ENCODE measurements at regions not wholly inside any gene's neighbourhood (a gene's known extent, or its start where the extent isn't known, plus 50 kb on each side); places are given as distances from the start of the nearest gene placed in this dataset.

DNA sequence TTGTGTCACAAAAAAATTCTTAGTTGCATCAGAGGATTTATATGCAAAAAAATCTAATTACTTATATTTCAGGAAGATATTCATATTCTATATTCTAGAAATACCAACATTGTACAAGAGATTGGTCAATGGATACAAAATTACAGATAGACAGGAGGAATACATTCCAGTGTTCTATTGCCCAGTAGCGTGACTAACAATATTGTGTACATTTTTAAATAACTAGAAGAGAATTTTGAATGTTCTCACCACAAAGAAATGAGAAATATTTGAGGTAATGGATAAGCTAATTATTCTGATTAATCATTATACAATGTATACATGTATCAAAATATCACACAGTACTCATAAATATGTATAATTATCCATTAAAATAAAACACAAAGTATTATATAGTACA, 253.3 kb downstream of the IPMK start:
- no peak for DNase-seq (ENCODE audit: low spot score)

DNA sequence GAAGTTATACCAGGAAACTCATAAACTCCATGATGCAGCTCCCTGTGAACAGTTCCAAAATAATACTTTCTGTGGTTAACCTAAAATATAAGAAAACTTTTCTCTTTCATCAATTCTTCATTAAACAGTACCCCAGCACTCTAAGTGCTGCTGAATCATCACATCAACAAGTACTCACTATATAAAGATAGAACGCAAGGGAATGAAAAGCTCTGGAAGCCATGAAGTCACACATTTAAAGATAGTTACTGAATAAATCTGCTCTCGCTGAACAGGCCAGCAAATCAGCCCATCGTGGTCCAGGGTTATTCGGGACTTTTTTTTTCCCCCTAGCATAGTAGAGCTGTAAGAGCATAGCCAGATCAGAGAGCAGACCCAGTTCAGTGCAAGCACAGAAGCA, 254.3 kb downstream of the IPMK start:
- no peak for DNase-seq (ENCODE audit: low spot score)

DNA sequence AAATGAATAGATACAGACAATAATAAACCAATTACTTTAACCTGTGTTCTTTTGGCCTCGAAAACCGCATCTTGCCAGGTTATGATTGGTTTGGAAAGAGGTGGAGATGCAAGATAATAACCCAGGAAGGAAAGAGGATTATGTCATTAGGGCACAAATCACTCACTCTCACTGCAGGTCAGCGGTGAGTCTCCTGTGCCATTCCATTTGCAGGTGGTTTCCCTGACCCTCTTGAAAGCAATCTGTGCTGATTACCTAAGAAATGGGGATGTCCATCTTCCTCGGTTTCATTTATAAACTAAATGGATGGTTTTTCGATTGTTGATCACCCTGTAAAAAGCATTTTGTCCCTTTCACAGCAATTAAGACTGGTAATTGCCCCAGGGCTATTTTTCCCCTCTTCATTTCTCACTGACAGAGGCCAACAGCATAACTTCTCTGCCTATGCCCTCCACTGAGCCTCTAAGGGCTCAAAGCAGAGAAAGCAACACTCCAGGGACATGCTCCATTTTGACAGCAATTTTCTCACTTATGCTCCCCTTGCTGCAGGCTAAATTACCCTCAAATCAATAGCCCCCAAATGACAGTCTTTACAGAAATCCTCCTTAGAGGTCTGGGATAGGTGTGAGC, 257.5 kb downstream of the IPMK start:
- no peak for DNase-seq (ENCODE audit: low spot score)

DNA sequence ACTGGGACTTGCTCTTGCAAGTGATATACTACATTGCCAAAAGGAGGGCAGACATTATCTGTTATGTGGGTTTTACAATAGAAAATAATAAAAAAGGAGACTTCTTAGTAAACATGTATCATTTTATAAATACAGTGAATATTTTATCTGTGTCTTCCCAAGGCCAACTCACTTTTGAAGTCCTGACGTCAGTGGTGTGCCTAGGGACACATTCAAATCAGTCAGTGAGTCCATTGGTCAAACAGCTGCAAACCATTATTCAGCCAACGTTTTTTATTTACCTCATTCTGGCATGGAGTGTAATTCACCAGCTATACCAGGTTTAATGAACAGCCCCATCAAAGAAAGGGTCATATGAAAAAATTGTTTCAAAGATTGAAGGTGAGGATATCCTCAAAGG, 263.7 kb downstream of the IPMK start:
- DNase-seq (ENCODE audit: low spot score): no peak

DNA sequence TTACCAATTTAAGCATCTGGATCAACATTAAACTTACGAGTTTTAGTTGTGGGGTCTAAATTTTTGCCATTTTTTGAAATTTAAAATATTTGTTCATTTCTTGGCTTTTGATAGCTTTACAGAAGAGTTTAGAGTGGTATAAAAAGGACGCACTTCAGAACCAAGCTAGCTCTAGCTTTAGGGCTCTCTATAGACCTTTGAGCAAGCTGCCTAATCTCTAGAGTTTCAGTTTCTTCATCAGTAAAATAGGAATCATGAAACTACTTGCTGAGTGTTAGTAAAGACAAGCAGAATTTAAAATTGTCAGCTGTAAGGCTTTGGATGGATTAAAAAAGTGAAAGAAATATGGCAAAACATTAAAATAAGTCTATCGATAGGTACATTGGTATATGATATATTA, 266.5 kb downstream of the IPMK start:
- DNase-seq (ENCODE audit: low spot score): no peak

DNA sequence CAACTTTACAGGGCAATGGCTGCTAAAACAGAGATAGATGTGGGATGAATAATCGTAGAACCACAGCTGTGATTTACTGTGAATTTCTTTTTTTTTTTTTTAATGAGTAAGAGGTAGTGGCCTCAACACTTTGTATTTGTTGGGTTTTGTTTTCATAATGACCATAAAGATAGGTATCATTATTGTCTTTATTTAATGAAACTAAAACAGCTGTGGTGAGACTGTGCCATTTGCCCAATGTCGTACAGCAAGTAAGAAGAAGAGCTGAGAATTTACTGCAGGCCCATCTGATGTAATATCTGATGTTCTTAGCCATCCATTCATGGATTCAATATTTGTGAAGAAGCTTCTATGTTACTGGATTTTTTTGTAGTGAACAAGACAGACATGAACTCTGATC, 271.2 kb downstream of the IPMK start:
- no peak for DNase-seq (ENCODE audit: low spot score)

DNA sequence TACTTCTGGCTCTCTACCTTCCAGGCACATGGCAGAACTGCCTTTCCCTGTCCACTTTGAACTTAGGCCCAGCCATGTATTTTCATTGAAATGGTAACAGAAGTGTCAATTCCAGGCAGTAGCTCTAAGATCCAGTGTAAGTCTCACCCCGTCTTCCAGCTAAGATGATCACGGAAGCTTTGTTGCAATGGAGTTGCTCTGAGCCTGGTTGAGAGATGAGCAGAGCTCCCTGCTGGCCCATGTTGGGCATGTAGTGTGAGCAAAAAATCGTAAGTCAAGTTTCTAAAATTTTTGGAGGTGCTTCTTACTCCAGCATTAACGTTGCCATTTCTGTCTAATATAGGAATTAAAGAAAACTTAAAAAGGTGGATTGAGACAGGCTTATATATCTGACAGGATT, 274.4 kb downstream of the IPMK start:
- DNase-seq (ENCODE audit: low spot score): peak; percentile 33

DNA sequence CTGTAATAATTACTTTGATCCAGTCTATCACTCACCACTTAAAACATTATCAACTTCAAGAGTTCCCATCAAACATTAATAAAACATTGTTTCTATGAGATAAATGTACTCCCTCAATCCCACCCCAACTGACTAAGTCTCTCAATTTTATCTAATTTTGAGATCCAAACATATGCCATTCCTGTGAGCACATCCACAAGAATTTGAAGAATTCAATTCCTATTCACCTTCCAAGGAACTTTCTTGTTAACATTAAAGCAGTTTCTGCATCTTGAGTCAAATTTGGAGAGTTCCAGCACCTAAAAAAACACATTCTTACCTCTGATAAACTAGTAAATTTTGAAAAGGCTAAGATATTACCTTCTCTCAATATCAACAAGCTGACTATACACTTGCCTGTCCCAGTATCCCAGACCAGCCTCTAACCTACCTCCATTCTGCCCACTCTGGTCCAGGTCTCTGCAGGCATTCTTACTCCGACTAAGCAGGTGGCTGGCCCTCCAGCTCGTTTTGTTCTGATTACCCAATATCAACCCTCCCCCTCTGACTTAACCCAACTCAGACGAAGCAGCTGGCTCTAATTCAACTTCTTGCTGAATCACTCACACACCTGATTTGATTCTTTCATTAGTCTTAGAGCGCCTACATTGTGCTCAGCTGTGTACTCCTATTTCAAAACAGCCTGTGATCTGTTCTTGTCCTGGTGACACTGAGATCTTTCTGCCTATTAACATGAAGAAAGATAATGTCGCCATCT, 275.2 kb downstream of the IPMK start:
- peak; percentile 69 for DNase-seq (ENCODE audit: low spot score)

DNA sequence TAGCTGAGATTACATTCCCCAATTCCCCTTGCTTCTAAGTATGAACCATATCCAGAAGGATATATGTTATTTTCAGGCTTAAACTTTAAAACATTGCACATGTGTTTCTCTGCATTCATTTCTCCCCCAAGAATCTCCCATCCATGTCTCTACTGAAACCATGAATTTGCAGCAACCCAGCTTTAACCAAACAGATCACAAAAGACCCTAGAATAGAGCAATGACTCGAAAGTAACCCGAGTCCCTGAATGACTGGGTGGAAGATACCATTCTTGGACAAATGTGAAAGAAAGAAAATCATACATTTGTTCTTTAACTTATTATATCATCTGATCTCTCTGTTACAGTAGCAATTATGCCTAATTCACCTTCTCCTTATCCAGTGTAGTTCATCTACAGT, 278.7 kb downstream of the IPMK start:
- no peak for DNase-seq (ENCODE audit: low spot score)

DNA sequence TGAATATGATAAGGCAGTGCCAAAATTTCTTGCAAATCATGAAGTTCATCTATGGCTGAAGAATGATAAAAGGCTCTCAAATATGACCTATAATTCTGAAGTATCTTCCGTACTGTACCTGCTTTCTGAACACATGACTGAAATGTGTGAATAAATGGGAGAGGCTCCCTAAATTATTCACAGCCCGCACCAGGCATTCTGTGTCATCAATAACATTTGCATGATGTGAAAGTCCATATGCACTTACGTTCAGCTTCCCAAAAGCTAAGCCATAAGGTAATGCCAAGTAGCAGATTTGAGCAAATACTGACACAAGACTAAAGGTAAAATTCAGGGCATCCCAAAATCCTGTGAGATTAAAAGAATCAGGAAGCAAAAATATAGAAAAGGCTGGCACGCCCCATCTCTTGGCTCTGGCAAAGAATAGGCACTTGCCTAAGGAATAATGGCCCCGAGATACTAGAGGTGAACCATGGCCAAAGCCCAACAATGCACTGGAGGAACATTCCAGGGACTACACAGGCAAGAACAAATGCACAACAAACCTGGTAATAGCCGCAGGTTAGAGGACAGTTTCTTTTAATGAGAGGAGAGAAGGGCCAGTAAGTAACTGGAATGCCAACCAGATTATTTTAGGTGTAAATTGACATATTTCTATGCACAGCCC, 280.5 kb downstream of the IPMK start:
- DNase-seq (ENCODE audit: low spot score): no peak

DNA sequence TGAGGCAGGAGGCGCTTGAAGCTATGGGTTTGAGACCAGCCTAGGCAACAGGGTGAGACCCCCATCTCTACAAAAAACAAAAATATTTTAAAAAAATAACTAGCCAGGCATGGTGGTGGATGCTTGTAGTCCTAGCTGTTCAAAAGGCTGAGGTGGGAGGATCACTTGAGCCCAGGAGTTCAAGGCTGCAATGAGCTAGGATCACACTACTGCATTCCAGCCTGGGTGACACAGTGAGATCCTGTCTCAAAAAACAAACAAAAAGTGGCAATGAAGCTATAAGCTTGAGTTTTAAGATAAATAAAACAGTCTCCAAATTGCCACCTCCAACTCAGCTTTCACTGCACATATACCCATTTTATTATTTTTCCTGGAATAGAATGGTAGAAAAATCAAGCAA, 281.3 kb downstream of the IPMK start:
- no peak for DNase-seq (ENCODE audit: low spot score)

- peak; percentile 18 for DNase-seq (ENCODE audit: low spot score)
Measured at GRCh38 chr10:57983281-57983791, 284.4 kb downstream of the IPMK start.

GRCh38 chr10:57982091-57982490, 285.6 kb downstream of the IPMK start:
- no peak for DNase-seq (ENCODE audit: low spot score)

- DNase-seq (ENCODE audit: low spot score): no peak
Measured at GRCh38 chr10:57979956-57980355, 287.7 kb downstream of the IPMK start.

DNA sequence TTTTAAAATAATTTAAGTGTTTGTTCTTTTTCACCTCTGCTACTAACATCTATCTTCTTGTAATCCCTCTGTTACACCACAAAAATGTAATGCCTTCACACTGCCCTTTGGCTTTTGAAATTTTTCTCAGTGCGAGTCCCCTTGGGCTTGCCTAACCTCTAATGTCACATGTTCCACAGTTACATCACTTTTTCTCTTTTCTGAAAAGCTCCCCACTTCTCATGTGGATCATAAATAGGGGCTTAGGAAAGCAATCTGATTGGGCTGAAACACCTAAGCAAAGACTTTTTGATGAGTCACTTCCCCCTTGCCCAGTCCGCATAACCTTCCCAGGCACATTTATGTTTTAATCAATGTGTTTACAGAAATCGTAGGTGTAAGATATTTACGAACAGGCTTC, 288.2 kb downstream of the IPMK start:
- peak; percentile 53 for DNase-seq (ENCODE audit: low spot score)

GRCh38 chr10:57977262-57977661, 290.4 kb downstream of the IPMK start:
- no peak for DNase-seq (ENCODE audit: low spot score)

DNA sequence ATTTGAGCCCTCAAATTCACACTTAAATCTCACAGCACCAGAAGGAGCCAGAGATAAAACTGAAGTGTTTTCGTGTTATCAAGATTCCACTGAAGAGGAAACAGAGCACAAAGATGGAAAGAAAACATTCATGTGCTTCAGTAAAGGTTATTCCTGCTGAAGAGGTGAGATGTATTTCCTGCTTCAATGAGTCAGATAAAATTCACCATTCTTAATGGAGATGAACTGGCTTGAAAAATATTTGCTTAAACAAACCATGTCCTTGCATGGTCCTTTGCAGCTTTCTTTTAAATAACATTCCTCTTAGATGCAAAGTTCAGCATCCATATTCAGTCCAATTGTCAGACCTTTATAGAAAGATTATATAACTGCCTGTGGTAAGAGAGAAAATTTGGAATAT, 294.2 kb downstream of the IPMK start:
- no peak for DNase-seq (ENCODE audit: low spot score)

- DNase-seq (ENCODE audit: low spot score): no peak
Measured at GRCh38 chr10:57972783-57973182, 294.9 kb downstream of the IPMK start.

- DNase-seq (ENCODE audit: low spot score): no peak
Measured at GRCh38 chr10:57968328-57969016, 299.2 kb downstream of the IPMK start.

GRCh38 chr10:57964351-57964750, 303.3 kb downstream of the IPMK start:
- no peak for DNase-seq (ENCODE audit: low spot score)

- no peak for DNase-seq (ENCODE audit: low spot score)
Measured at GRCh38 chr10:57963546-57963945, 304.1 kb downstream of the IPMK start.

GRCh38 chr10:57962839-57963238, 304.9 kb downstream of the IPMK start:
- DNase-seq (ENCODE audit: low spot score): no peak
